HG03159 (cell line): ENCODE measurements at regions not wholly inside any gene's neighbourhood (a gene's known extent, or its start where the extent isn't known, plus 50 kb on each side); places are given as distances from the start of the nearest gene placed in this dataset.
"Not testable (repeated sequence)": the region's sequence is repeated elsewhere in the genome, so short reads cannot be mapped to it uniquely, and the experiment has no call there.

Experiments used
- ATAC-seq: cut with Tn5 transposase; IDR thresholded peaks from one replicate; pipeline ENCODE4 v1.9.1; 2021; ENCODE audit warnings: mild to moderate bottlenecking, moderate library complexity; ENCODE audit not compliant: unreplicated experiment

DNA sequence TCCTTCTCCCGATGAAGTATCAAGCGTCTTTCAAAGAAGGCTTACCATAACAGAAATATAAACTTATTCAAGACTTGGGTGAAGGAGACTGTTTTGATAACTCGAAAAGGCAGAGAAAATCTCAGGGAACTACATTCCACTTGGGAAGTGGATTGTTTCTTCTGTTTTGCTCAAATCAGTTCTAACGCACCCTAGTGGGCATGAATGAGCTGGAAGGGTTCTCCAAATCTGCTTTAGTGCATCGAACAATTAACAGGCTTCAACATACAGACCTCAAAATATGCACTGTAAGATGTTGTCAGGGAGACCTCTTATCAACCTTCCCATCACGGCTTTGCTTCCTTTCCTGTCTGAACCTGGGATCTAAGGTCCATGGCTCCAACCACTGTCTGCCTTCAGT, 392.5 kb downstream of the CD83 start:
- ATAC-seq, result no peak

DNA sequence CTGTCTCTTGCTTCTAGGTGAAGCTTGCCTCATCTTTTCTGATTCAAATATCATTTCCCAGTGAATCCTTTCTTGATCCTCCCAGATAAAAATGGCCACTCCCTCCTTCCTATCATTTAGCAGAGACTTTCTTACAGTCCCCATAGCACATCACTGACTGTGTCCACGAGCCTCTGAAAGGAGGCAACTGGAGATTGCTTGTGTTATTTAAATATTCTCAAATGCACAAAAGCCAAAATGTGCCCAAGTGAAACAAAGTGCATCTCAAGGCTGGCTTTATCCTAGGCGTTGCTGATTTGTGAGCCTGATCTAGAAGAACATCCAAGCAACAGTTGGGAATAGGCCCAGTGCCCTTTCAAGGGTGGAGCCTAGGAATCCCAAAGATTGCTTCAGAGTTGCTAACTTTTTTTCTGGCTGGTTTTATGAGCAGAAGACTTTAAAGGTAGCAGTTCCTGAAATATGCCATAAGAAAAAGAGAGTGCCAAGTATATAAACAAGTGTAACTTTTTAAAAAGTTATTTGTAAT, 393.6 kb downstream of the CD83 start:
- ATAC-seq, result no peak

DNA sequence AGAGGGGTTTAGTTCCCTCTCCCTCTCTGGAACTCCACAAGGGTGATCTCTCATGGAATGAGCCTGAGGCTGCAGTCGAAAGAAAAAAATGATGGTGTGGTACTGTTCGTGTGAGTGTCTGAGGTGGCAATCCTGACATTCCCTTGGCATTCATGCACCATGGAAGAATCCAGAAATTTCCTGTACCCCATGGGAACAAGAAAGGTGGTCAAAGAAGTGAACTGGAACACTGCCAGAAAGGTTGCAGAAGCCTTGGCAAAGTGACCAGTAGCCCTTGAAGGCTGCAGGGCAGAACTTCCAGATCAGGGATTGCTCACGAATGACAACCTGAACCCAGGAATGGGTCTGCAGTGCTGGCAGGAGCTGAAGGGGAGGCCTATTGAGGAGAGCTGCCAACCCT, 394.7 kb downstream of the CD83 start:
- no peak for ATAC-seq

DNA sequence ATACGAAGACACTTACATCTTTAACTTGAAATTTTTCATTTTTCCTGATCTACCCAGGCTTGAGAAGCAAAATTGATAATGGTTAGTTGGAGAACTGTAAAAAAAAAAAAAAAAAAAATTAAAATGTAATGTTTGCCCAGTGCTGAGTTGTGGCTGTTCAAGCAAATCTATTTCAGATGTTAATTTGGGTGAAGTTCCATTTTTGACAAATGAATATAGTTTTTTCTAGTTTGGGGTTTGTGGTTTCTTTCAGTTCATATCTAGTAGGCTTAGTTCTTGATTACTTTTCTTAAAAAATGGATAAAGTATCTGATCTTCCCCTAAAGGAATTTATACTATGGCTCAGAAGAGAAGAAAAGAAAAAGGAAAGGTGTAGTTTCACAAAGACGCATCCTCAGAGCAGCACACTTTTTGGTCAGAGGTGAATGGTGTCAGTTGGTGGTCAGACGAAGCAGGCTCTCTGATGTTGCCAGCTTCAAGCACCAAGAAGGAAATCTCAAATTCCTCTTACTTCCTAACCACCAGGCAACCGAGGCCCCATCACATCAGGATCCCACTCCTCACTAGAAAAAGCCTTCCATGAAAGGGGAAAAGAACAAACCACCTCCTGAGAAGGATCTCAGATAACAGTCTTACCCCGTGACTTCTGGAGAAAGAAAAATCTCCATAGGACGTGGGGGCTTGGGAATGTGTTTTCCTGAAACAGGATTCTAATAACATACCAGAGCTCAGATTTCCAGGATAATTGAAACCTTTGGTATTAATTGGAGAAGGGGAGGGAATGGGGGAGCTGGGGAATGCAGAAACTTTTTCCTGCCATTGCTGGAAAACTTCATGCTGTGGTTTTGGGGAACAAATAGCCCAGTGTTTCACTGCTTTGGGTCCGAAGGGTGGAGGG, 396.2 kb downstream of the CD83 start:
- no peak for ATAC-seq

DNA sequence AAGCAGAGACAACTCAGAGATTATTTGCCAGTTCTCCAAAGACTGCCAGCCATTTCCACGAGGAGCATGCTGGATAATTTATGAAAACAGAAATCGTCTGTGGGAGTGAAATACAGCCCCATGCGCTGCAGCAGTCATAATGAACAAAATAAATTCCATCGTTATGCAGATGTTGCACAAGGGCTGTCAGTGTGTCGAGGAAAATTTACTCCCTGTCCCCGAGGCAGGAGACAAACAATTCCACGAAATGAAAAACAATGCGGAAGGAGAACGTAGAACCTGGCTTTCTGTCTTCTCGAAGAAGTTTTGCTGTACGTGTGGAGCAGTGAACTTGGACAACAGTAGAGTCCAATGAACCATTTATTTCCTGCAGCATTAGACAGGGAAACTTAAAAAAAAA, 399.4 kb downstream of the CD83 start:
- no peak for ATAC-seq

DNA sequence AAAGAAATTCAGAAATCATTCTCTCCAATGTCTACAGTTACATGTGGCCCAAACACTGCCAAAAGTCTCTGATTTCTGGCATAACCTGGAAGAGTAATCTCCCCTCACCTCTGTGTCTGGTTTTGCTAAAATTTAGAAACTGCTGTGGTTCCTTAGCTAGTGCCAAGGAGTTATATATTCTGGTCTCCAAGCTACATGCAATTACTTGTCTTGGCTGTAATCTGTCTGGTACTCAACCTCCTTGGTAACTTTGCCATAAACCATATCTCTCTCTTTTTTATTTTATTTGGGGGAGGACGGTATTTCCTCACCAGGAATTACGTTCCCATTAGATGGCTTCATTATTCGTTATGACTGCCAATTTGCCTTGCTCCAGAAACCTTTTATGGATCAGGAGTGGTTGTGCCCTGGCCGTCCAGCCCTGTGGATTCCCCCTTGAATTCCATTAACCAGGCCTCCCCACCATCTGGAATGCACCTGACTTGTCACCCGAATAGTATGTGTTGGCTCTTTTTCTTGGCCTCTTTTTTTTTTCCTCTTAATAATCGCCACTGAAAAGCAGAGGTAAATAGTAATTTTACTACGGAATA, 400.0 kb downstream of the CD83 start:
- ATAC-seq, result no peak

DNA sequence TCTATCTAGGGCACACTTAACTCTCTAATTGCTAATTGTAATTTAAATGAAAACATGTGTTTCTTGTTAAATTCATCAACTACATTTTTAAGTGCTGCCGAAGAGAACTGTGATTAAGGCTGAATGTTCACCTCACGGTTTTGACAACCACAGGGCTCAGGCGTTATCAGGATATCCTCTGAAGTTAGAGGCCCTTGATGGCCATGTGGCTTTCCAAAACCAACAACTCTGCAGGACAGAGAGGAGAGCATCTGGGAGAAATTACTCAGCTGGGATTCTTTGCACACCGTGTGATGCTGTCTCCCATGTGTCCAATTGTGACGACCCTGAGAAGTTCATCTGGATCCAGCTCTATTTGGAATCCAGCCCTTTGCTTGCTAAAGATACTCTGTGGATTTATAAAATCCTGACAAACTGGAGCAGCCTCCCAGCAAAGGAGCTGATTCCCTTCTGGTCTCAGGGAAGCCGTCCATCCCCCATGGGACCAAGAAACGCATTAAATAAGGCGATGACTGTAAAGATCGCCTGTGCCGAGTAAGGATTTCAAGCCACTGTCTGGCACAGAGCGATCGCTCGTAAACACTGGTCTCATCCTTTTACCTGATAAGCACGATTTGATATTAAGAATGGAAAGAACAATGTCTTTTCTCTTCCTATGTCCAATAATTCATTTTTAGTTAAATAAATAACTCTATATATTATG, 401.1 kb downstream of the CD83 start:
- no peak for ATAC-seq

DNA sequence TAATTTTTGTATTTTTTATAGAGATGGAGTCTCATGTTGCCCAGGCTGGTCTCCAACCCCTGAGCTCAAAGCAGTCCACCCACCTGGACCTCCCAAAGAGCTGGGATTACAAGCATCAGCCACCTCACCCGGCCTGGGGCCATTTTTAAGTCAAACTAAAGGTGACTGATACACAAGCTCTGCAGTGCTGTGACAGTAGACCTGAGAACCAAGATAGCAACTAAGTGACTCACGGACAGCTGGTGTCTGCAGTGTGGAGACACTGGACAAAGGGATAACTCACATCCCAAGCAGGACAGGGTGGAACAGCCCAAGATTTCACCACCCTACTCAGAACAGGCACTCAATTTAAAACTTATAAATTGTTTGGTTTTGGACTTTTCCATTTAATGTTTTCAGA, 402.5 kb downstream of the CD83 start:
- ATAC-seq, result no peak

DNA sequence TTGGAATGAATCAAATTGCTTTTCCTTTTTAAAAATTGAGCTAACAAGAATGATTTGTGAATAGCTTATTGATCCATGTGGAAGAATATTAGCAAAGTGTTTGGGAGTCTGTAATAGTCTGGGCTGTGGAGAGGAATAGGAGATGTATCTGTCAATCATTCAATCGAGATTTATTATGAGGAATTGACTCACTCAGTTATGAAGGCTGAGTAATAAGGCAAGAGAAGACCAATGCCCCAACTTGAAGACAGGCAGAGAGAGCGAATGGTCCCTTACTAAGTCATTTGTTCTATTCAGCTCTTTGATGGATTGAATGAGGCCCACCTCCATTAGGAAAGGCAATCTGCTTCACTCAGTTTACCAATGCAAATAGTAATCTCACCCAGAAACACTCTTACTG, 403.0 kb downstream of the CD83 start:
- no peak for ATAC-seq

DNA sequence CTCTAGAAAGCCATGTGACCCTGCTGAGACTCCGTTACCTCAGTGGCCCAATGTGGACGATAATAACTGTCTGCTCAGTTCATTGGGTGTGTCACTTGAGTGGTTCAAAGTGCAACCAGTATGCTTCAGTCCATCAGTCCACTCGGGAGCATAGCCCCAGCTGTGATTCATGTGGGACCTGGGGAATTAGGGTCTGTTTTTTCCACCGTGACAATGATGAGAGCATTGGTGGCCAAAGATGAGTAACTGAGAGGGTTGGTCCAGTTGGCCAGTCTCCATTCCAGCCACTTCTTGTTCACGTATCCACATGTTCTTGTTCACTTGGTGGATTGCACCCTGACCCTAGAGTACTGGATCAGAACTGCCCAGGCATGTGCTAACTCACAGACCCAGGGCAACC, 403.6 kb downstream of the CD83 start:
- no peak for ATAC-seq

DNA sequence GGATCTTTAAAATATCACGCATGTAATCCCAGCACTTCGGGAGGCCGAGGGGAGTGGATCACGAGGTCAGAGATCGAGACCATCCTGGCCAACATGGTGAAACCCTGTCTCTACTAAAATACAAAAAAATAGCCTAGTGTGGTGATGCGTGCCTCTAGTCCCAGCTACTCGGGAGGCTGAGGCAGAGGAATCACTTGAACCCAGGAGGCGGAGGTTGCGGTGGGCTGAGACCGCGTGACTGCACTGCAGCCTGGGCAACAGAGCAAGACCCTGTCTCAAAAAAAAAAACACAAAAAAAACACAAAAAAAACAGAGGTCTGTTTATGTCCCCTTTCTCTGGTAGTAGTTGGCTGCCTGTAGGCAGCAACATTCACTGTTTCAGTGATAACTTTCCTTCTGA, 404.3 kb downstream of the CD83 start:
- not testable (repeated sequence) for ATAC-seq

DNA sequence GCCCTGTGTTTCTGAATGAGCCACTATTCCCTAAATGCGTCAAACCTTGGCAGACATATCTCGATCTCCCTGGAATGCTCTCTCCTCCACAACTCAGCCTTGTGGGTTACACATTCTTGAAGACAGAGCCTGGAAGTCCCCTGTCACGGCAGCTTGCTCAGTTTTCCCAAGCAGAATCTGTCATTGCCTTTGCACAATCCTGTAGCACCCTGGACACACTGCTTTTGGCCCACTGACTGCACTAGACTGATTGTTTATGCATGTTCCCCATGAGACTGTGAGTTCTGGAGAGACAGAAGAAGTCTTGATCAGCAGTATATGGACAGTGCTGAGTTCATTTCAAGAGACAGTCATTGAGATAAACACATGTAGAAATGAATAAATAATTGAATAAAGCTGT, 406.7 kb downstream of the CD83 start:
- no peak for ATAC-seq

DNA sequence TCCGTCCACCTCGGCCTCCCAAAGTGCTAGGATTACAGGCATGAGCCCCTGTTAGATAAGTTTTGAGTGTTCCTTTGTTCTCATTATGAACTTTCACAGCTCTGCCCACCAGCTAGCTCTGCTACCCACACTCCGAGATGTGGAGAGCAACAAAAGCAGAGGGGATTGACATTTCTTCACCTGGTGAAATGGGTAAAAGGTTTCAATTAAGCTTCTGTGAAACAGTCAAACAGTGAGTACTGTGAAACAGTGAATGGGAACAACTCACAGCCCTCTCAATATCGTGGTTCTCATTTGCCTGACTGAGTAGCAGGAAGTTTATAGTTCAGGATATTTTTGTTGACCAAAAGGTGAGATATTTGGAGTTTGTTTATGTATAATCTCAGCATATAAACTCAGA, 412.8 kb downstream of the CD83 start:
- no peak for ATAC-seq

DNA sequence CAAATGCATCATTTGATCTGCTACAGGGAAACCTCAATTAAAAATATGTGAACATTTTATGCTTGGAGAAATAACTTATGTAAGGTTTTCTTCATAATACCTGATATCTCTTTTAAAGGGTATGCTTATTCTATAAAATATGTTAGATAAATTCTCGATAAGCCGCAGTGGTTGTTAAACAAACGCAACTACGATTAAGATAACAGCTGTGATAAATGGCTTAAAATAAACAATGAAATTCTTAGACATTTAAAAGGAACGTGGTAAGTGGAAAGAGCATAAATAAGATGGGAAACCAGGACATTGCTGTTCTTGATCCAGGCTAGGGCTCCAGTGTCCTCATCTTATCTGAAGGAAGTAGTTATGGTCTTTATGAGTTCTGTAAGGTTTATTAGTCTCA, 415.9 kb downstream of the CD83 start:
- no peak for ATAC-seq

DNA sequence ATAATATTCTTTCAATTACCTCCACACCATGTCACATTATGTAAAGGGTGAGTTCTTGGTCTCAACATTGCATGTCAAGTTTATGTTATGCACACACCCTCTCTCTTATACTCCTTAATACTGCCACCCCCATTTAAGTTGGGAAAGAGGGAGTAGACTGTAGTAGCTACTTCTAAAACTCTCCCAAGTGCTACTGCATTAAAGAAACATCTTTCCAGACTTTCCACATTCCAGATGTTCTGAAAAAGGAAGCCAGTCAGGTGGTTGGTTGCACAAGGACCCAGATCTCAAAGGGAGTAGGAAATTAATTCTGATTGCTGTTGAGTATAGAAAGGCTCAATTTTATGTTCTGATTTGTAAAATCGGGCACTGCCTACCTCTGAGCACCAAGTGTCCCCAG, 419.5 kb downstream of the CD83 start:
- ATAC-seq, result no peak

DNA sequence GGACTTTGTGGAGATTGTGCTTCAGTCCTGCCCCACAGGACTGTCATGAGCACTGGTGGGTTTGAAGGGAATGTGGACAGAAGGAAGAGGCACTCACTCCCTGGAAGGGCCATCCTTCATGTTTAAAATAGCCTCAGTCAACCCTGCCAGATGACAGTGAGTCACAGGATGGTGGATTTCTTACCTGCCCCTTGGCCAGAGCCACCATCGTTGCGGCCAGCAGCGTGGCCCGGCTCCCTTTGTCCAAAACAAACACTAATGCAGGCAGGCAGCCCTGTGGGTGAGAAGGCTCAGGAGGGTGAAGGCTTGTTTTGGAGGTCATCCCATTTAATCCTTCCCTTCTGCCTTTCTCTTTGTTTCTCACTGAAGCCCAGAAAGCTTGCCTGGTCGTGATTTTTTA, 422.7 kb downstream of the CD83 start:
- no peak for ATAC-seq

DNA sequence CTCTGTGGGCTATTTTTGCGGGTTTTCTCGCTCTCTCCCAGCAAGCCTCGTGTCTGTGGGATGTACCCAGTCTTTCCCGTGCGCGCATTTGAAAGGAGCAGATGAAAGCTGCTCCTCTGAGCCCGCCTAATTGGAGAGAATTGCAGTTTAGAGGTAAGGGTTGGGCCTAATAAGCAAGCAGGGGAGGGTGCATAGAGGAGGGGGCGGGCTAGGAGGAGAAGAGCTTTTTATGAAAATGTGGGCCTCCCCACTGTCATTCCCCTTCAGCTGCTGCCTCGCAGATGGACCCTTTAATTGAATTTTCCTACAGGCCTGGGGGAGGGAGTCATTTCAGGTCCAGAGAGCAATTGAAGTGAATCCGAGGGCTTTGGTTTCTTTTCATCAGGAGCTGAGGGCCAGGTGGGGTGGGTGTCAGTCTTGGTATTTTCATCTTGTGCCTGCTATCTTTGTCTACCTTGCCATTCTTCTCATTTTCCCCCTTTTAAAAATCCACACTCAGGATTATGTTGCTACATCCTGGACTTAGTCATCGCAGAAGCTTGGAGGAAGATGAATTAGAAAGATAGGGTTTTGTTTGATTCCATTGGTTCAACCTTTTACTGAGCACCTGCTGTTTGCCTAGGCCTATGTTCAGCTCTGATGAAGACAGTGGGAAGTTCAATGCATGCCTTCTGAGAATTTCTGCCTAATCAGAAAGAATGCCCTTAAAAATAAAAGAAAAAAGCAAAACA, 423.4 kb downstream of the CD83 start:
- ATAC-seq, result no peak

DNA sequence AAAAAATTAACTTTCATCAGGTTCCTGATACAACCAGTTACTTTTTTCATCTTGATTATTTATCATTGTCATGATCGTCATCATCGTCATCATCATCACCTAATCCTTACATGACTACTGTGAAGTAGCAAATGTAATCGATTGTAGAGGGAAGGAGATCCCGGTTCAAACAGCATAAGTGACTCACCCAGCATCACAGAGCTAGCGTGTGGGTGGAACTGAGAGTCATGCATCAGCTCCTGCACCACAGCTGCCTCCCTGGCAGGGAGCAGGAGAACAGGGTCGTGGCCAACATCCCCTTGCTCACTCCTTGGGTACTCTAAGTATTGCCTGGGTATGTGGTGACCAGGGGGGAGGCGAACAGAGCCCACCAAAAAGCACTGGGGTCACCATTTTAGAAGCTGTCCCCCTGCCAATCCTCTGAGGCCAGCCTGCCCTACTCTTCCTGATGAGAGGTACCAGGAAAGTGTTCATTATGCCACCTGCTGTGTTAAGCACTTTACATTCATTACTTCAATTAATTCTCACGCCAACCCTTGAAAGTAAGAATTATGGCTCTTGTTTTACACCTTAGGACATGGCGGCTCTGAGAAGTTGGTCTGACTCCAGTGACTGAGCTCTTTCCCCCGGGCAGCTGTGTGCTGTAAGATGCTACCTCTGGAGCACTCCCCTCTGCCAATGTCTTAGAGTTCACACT, 425.2 kb downstream of the CD83 start:
- ATAC-seq, result peak; percentile 76

DNA sequence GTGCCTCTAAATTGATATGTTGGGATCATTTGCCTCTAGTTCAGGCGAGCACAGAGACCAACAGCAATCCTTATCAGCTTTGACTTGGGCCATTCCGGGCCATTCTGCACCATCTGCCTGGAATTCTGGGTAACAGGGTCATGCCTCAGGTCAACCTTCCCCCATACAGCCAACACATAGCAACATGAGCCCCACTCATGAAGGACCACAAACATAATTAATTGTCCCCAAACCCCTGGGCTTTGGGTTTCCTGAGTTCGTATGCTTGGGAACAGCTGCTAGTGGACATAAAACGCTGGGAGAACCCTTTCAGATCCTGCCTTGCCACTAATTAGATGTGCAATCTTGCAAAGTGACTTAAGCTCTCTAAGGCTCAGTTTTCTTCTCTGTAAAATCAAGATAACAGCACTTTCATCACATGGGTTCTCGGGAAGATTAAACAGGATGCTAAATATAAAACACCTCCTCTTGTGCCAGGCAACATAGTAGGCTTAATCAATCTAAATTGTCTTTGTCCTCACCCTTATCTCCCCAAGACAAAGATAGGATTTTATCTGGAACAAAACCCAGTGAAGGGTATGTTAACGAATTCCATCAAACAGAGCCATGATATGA, 426.5 kb downstream of the CD83 start:
- ATAC-seq, result no peak

DNA sequence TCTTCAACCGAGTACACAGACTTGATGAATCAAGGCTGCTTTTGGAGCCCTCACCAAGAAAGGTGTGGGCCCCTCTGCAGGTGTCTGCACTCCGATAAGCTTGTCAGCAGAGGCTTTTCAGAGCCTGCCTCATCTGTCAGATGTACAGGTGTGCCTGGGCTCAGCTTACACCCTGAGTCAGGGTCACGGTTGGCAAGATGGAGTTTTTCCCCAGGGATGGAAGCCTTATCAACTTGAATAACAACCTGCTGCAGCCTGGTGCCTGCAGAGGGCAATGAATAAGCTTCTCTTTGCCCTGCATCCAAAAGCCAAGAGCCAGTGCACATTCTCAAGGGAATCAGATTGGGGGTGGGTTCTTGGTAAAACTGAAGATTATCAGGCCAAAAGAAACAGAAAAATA, 427.1 kb downstream of the CD83 start:
- ATAC-seq, result no peak
